ENCODE measurements at regions not wholly inside any gene's neighbourhood (a gene's known extent, or its start where the extent isn't known, plus 50 kb on each side); places are given as distances from the start of the nearest gene placed in this dataset.

DNA sequence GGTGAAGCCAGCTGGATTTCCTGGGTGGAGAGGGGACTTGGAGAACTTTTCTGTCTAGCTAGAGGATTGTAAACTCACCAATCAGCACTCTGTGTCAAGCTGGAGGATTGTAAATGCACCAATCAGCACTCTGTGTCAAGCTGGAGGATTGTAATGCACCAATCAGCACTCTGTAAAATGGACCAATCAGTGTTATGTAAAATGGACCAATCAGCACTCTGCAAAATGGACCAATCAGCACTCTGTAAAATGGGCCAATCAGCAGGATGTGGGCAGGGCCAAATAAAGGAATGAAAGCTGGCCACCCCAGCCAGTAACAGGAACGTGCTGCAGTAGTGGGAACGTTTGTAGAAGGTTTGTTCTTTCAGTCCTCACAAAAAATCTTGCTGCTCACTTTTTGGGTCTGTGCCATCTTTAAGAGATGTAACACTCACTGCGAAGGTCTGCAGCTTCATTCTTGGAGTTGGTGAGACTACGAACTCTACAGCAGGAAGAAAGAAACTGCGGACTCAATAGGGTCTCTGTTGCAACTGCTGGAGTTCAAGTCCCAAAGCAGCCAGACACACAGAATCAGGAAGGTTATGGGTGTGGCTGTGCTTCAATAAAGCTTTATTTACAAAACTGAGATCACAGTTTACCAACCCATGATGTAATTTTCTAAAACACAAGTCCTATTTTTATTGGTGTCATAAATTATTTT, 145.7 kb upstream of the ERCC6L2 start:
- no peak for TF ChIP-seq EZH2 (IDR thresholded peaks at IDR 0.05; ENCODE audit: low read depth, unreplicated experiment)
- no peak for TF ChIP-seq CTCF (conservative IDR thresholded peaks at IDR 0.05; ENCODE audit: low read depth in 2 of 2)
- TF ChIP-seq JUNB (IDR thresholded peaks at IDR 0.05; ENCODE audit: unreplicated experiment): no peak
- no peak for TF ChIP-seq CREB1 (CRISPR knock-in tag; IDR thresholded peaks at IDR 0.05; ENCODE audit: low read depth)
- no peak for TF ChIP-seq POLR2AphosphoS5 (IDR thresholded peaks at IDR 0.05; ENCODE audit: low read depth)
- no peak for TF ChIP-seq EZH2phosphoT487 (IDR thresholded peaks at IDR 0.05; ENCODE audit: unreplicated experiment)
- TF ChIP-seq REST (IDR thresholded peaks at IDR 0.05; ENCODE audit: unreplicated experiment): no peak
- TF ChIP-seq STAT1 (IDR thresholded peaks at IDR 0.05; ENCODE audit: unreplicated experiment): no peak
- TF ChIP-seq, protein P1, sequence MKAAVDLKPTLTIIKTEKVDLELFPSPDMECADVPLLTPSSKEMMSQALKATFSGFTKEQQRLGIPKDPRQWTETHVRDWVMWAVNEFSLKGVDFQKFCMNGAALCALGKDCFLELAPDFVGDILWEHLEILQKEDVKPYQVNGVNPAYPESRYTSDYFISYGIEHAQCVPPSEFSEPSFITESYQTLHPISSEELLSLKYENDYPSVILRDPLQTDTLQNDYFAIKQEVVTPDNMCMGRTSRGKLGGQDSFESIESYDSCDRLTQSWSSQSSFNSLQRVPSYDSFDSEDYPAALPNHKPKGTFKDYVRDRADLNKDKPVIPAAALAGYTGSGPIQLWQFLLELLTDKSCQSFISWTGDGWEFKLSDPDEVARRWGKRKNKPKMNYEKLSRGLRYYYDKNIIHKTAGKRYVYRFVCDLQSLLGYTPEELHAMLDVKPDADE (IDR thresholded peaks at IDR 0.05): no peak
- no peak for TF ChIP-seq NANOG (IDR thresholded peaks at IDR 0.05; ENCODE audit: borderline replicate concordance)

Data from GM23338 (cell line).